Astrocyte (in vitro differentiated cells and primary cell): ENCODE measurements at regions not wholly inside any gene's neighbourhood (a gene's known extent, or its start where the extent isn't known, plus 50 kb on each side); places are given as distances from the start of the nearest gene placed in this dataset.

Source experiments
- DNase-seq: peaks from one replicate; pipeline ENCODE4 v3.0.0-alpha.2; 2010; ENCODE audit warnings: low read depth
- FAIRE-seq: peaks from 2 replicates; lab custom pipeline; 2011; peaks lifted over from hg19 to GRCh38; lab: Jason Lieb, UNC
- H2AFZ ChIP-seq: 2 replicates; pipeline ENCODE4 v1.6.0; 2012; ENCODE audit warnings: low read depth, low read length, inconsistent platforms
- H3K27ac ChIP-seq: 2 replicates; pipeline ENCODE4 v1.5.1; 2011; ENCODE audit warnings: low read depth, low read length, inconsistent platforms
- H3K27me3 ChIP-seq: 2 replicates; pipeline ENCODE4 v1.6.0; 2011; ENCODE audit warnings: low read length, inconsistent platforms; ENCODE audit not compliant: insufficient read depth
- H3K36me3 ChIP-seq: 2 replicates; pipeline ENCODE4 v1.5.1; 2011; ENCODE audit warnings: low read length, inconsistent platforms; ENCODE audit not compliant: insufficient read depth
- H3K4me1 ChIP-seq: 2 replicates; pipeline ENCODE4 v1.5.1; 2011; ENCODE audit warnings: low read length, inconsistent platforms; ENCODE audit not compliant: insufficient read depth
- H3K4me2 ChIP-seq: 2 replicates; pipeline ENCODE4 v1.6.0; 2012; ENCODE audit warnings: low read length, inconsistent platforms
- H3K4me3 ChIP-seq: 2 replicates; pipeline ENCODE4 v1.5.1; 2011; ENCODE audit warnings: low read depth, mild to moderate bottlenecking, low read length, inconsistent platforms; ENCODE audit not compliant: insufficient read depth
- H3K79me2 ChIP-seq: 2 replicates; pipeline ENCODE4 v1.6.0; 2012; ENCODE audit warnings: mild to moderate bottlenecking, low read length, inconsistent platforms; ENCODE audit not compliant: insufficient read depth
- H3K9ac ChIP-seq: 2 replicates; pipeline ENCODE4 v1.6.0; 2012; ENCODE audit warnings: mild to moderate bottlenecking, low read length, inconsistent platforms
- H3K9me3 ChIP-seq: 2 replicates; pipeline ENCODE4 v1.5.1; 2012; ENCODE audit warnings: low read depth, mild to moderate bottlenecking, low read length, inconsistent platforms; ENCODE audit not compliant: insufficient read depth
- H4K20me1 ChIP-seq: 2 replicates; pipeline ENCODE4 v1.6.0; 2012; ENCODE audit warnings: low read length, inconsistent platforms; ENCODE audit not compliant: insufficient read depth
- H3K27ac Mint-ChIP-seq: one replicate; pipeline ENCODE4 v1.8.0; 2021; ENCODE audit warnings: mild to moderate bottlenecking, mixed read lengths; ENCODE audit not compliant: unreplicated experiment
- H3K27me3 Mint-ChIP-seq: one replicate; pipeline ENCODE4 v1.8.0; 2021; ENCODE audit warnings: low read depth, mixed read lengths; ENCODE audit not compliant: unreplicated experiment
- H3K36me3 Mint-ChIP-seq: one replicate; pipeline ENCODE4 v1.8.0; 2021; ENCODE audit warnings: low read depth, mixed read lengths; ENCODE audit not compliant: unreplicated experiment
- H3K4me1 Mint-ChIP-seq: one replicate; pipeline ENCODE4 v1.8.0; 2021; ENCODE audit warnings: low read depth, mixed read lengths; ENCODE audit not compliant: unreplicated experiment
- H3K4me3 Mint-ChIP-seq: one replicate; pipeline ENCODE4 v1.8.0; 2021; ENCODE audit warnings: mild to moderate bottlenecking, moderate library complexity, mixed read lengths; ENCODE audit not compliant: unreplicated experiment
- H3K9me3 Mint-ChIP-seq: one replicate; pipeline ENCODE4 v1.8.0; 2021; ENCODE audit warnings: mild to moderate bottlenecking, mixed read lengths; ENCODE audit not compliant: unreplicated experiment
- CTCF ChIP-seq: IDR thresholded peaks from 2 replicates; pipeline ENCODE4 v1.5.1; 2011; ENCODE audit warnings: low read depth, mild to moderate bottlenecking, inconsistent platforms, low read length, moderate library complexity; ENCODE audit not compliant: insufficient read depth
- EZH2 ChIP-seq: IDR thresholded peaks from 2 replicates; pipeline ENCODE4 v1.6.1; 2012; ENCODE audit warnings: mild to moderate bottlenecking, low read length, inconsistent platforms; ENCODE audit not compliant: insufficient read depth

- no peaks in the 10 kb centered on the region for H4K20me1 ChIP-seq
- DNase-seq: no peak
These were observed 149.4 kb upstream of the LMO4 start for GRCh38 chr1:87179076-87179810.

GRCh38 chr1:87179851-87180519 lies 148.7 kb upstream of the LMO4 start:
- H3K4me3 ChIP-seq: no peak overlapping the region
- no peaks in the 10 kb centered on the region for H3K36me3 Mint-ChIP-seq
- H3K4me1 Mint-ChIP-seq: no peaks in the 10 kb centered on the region
- peaks cover 10% of the 10 kb centered on the region for H3K27me3 Mint-ChIP-seq
- H3K9ac ChIP-seq: no peak overlapping the region
- H3K27me3 ChIP-seq: no peaks in the 10 kb centered on the region
- DNase-seq: no peak
- H3K36me3 ChIP-seq: no peaks in the 10 kb centered on the region
- TF ChIP-seq EZH2 (no peak), CTCF (no peak)
- H3K9me3 Mint-ChIP-seq: no peaks in the 10 kb centered on the region
- no peaks in the 10 kb centered on the region for H4K20me1 ChIP-seq
- no peaks in the 10 kb centered on the region for H3K9me3 ChIP-seq
- H3K4me2 ChIP-seq: no peak overlapping the region
- H3K4me3 Mint-ChIP-seq: no peak overlapping the region
- no peak overlapping the region for H3K27ac ChIP-seq
- H2AFZ ChIP-seq: no peak overlapping the region
- no peaks in the 10 kb centered on the region for H3K4me1 ChIP-seq
- no peak overlapping the region for H3K27ac Mint-ChIP-seq
- no peak for FAIRE-seq
- H3K79me2 ChIP-seq: no peaks in the 10 kb centered on the region

More at GRCh38 chr1:87179076-87179810, 149.4 kb upstream of the LMO4 start:
- Mint-ChIP-seq H3K4me1 (peaks cover 4% of the 10 kb centered on the region), H3K9me3 (no peaks in the 10 kb centered on the region), H3K27me3 (peaks cover 10% of the 10 kb centered on the region), H3K27ac (no peak overlapping the region), H3K4me3 (no peak overlapping the region), H3K36me3 (no peaks in the 10 kb centered on the region)
- Histone ChIP-seq H3K9ac (no peak overlapping the region), H3K9me3 (no peaks in the 10 kb centered on the region), H3K27me3 (no peaks in the 10 kb centered on the region), H3K4me2 (no peak overlapping the region), H3K79me2 (no peaks in the 10 kb centered on the region), H3K27ac (no peak overlapping the region), H3K36me3 (no peaks in the 10 kb centered on the region), H2AFZ (no peak overlapping the region), H3K4me1 (no peaks in the 10 kb centered on the region), H3K4me3 (no peak overlapping the region)
- TF ChIP-seq EZH2: no peak
- no peak for FAIRE-seq

DNA sequence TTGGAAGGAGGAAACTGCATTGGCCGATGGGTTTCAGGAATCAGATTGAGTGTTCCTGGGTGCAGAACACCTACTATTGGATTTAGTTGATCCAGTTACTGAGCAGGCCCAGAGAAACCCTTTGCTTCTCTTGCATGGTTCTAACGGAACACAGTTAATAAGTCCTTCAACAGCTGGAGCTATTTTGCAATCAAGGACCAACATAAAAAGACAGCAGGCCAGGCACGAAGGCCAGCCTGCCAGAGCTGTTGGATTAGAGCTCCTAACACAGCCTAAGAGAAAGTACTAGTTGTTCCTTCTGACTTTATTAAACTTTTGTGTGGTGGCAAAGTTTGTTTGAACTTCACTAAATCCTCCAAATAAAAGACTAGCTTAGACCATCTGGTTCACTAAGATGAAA lies 148.0 kb upstream of the LMO4 start:
- H3K9me3 ChIP-seq: no peaks in the 10 kb centered on the region
- H3K4me1 ChIP-seq: no peaks in the 10 kb centered on the region
- no peak overlapping the region for H2AFZ ChIP-seq
- no peak overlapping the region for H3K4me3 ChIP-seq
- H3K79me2 ChIP-seq: no peaks in the 10 kb centered on the region
- H4K20me1 ChIP-seq: no peaks in the 10 kb centered on the region
- H3K27ac Mint-ChIP-seq: no peak overlapping the region
- H3K27me3 ChIP-seq: no peaks in the 10 kb centered on the region
- no peak for FAIRE-seq
- peaks cover 10% of the 10 kb centered on the region for H3K27me3 Mint-ChIP-seq
- H3K4me2 ChIP-seq: no peak overlapping the region
- no peak overlapping the region for H3K27ac ChIP-seq
- H3K36me3 ChIP-seq: no peaks in the 10 kb centered on the region
- H3K4me3 Mint-ChIP-seq: no peak overlapping the region
- H3K36me3 Mint-ChIP-seq: no peaks in the 10 kb centered on the region
- DNase-seq: no peak
- H3K9ac ChIP-seq: no peak overlapping the region
- no peaks in the 10 kb centered on the region for H3K4me1 Mint-ChIP-seq
- no peak for TF ChIP-seq EZH2
- no peak for TF ChIP-seq CTCF
- no peaks in the 10 kb centered on the region for H3K9me3 Mint-ChIP-seq
